ENCODE measurements at regions not wholly inside any gene's neighbourhood (a gene's known extent, or its start where the extent isn't known, plus 50 kb on each side); places are given as distances from the start of the nearest gene placed in this dataset.

DNA sequence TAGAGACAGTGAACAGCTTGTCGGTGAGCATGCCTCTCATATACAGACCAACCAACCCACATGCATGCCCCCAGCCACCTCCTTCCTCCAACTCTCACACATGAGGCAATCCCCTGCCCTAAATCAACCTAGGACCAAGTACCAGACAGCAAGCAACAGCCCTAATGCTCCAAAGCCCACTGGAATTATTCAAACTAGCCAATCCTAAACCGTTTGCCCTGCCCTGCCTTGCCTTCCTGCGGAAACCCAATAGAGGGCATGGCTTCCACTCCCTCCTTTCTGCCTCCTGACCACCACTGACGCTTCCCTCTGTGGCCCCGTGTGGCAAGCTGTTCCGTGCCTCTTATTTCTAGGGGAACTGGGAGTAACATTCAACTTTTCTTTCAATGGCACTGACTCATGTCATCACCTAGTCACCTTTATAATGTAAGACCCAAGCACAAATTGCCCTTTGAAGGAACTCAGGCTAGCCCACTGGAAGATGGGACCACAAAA is 129.3 kb upstream of the GJB5 start:
- TF ChIP-seq, protein P1, sequence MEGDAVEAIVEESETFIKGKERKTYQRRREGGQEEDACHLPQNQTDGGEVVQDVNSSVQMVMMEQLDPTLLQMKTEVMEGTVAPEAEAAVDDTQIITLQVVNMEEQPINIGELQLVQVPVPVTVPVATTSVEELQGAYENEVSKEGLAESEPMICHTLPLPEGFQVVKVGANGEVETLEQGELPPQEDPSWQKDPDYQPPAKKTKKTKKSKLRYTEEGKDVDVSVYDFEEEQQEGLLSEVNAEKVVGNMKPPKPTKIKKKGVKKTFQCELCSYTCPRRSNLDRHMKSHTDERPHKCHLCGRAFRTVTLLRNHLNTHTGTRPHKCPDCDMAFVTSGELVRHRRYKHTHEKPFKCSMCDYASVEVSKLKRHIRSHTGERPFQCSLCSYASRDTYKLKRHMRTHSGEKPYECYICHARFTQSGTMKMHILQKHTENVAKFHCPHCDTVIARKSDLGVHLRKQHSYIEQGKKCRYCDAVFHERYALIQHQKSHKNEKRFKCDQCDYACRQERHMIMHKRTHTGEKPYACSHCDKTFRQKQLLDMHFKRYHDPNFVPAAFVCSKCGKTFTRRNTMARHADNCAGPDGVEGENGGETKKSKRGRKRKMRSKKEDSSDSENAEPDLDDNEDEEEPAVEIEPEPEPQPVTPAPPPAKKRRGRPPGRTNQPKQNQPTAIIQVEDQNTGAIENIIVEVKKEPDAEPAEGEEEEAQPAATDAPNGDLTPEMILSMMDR (IDR thresholded peaks at IDR 0.05), result no peak
- no peak for TF ChIP-seq POLR2A (IDR thresholded peaks at IDR 0.05)

Data from right lobe of liver (tissue), 4 donors.